HEK293 (cell line): ENCODE measurements at regions not wholly inside any gene's neighbourhood (a gene's known extent, or its start where the extent isn't known, plus 50 kb on each side); places are given as distances from the start of the nearest gene placed in this dataset.

Experiments
- TCF7L2 ChIP-seq: IDR thresholded peaks from 2 replicates; pipeline ENCODE4 v1.6.1; 2011; ENCODE audit warnings: low read depth, mild to moderate bottlenecking, inconsistent platforms, low read length, moderate library complexity, borderline replicate concordance
- YY1 ChIP-seq: fragments of 450-650 bp; formaldehyde crosslinking; IDR thresholded peaks from 2 replicates; pipeline ENCODE4 v1.5.1; 2018; ENCODE audit warnings: missing biosample characterization, missing genetic modification characterization
- ZNF121 ChIP-seq: fragments of 450-650 bp; formaldehyde crosslinking; IDR thresholded peaks from 2 replicates; pipeline ENCODE4 v1.5.1; 2016; ENCODE audit warnings: missing biosample characterization, missing genetic modification characterization
- ZNF302 ChIP-seq: fragments of 450-650 bp; formaldehyde crosslinking; IDR thresholded peaks from 2 replicates; pipeline ENCODE4 v1.5.1; 2016; ENCODE audit warnings: missing biosample characterization, missing genetic modification characterization, low read depth
- ZNF433 ChIP-seq: fragments of 450-650 bp; formaldehyde crosslinking; IDR thresholded peaks from 2 replicates; pipeline ENCODE4 v1.5.1; 2016; ENCODE audit warnings: missing biosample characterization, missing genetic modification characterization, low read depth
- ZNF558 ChIP-seq: fragments of 450-650 bp; formaldehyde crosslinking; IDR thresholded peaks from 2 replicates; pipeline ENCODE4 v1.5.1; 2016; ENCODE audit warnings: missing biosample characterization, missing genetic modification characterization
- ZNF621 ChIP-seq: fragments of 450-650 bp; formaldehyde crosslinking; IDR thresholded peaks from 2 replicates; pipeline ENCODE4 v1.5.1; 2017; ENCODE audit warnings: missing biosample characterization, missing genetic modification characterization
- TF ChIP-seq, protein P1 (sequence below): fragments of 450-650 bp; formaldehyde crosslinking; IDR thresholded peaks from 2 replicates; pipeline ENCODE4 v1.5.1; 2016; ENCODE audit warnings: missing biosample characterization, missing genetic modification characterization
- TF ChIP-seq, protein P2 (sequence below): fragments of 450-650 bp; formaldehyde crosslinking; optimal IDR thresholded peaks from 2 replicates; pipeline ENCODE3; 2016; ENCODE audit warnings: missing biosample characterization, mild to moderate bottlenecking, missing genetic modification characterization
- TF ChIP-seq, protein P3 (sequence below): fragments of 450-650 bp; formaldehyde crosslinking; IDR thresholded peaks from 2 replicates; pipeline ENCODE4 v1.5.1; 2016; ENCODE audit warnings: missing biosample characterization, missing genetic modification characterization

DNA sequence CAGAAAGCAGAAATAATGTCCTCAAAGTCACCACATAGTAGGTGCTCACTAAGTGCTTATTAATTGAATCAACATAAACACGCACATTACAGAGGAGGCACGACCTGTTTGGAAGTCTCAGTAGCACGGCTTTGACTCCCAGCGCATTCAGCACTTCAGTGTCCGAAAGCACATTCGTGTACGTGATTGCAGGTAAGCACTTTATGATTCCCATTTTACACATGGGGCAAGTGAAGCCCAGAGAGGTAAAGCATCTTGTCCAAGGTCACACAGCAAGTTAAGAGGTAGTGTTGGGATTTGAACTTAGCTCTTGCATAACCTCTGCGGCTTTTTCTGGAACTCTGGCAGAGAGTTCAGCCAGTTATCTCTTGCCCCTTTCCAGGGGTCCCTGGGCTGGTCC lies 85.2 kb upstream of the WNT4 start:
- no peak for TF ChIP-seq ZNF302 (tag by site-specific recombination)
- TF ChIP-seq ZNF433 (tag by site-specific recombination): no peak
- TF ChIP-seq ZNF621 (tag by site-specific recombination): no peak
- TF ChIP-seq, protein P1, sequence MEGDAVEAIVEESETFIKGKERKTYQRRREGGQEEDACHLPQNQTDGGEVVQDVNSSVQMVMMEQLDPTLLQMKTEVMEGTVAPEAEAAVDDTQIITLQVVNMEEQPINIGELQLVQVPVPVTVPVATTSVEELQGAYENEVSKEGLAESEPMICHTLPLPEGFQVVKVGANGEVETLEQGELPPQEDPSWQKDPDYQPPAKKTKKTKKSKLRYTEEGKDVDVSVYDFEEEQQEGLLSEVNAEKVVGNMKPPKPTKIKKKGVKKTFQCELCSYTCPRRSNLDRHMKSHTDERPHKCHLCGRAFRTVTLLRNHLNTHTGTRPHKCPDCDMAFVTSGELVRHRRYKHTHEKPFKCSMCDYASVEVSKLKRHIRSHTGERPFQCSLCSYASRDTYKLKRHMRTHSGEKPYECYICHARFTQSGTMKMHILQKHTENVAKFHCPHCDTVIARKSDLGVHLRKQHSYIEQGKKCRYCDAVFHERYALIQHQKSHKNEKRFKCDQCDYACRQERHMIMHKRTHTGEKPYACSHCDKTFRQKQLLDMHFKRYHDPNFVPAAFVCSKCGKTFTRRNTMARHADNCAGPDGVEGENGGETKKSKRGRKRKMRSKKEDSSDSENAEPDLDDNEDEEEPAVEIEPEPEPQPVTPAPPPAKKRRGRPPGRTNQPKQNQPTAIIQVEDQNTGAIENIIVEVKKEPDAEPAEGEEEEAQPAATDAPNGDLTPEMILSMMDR (tag by site-specific recombination): no peak
- TF ChIP-seq, protein P2, sequence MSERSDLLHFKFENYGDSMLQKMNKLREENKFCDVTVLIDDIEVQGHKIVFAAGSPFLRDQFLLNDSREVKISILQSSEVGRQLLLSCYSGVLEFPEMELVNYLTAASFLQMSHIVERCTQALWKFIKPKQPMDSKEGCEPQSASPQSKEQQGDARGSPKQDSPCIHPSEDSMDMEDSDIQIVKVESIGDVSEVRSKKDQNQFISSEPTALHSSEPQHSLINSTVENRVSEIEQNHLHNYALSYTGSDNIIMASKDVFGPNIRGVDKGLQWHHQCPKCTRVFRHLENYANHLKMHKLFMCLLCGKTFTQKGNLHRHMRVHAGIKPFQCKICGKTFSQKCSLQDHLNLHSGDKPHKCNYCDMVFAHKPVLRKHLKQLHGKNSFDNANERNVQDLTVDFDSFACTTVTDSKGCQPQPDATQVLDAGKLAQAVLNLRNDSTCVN (tag by site-specific recombination): no peak
- TF ChIP-seq ZNF558 (tag by site-specific recombination): no peak
- no peak for TF ChIP-seq ZNF121 (tag by site-specific recombination)
- no peak for TF ChIP-seq YY1 (tag by site-specific recombination)
- no peak for TF ChIP-seq TCF7L2
- TF ChIP-seq, protein P3, sequence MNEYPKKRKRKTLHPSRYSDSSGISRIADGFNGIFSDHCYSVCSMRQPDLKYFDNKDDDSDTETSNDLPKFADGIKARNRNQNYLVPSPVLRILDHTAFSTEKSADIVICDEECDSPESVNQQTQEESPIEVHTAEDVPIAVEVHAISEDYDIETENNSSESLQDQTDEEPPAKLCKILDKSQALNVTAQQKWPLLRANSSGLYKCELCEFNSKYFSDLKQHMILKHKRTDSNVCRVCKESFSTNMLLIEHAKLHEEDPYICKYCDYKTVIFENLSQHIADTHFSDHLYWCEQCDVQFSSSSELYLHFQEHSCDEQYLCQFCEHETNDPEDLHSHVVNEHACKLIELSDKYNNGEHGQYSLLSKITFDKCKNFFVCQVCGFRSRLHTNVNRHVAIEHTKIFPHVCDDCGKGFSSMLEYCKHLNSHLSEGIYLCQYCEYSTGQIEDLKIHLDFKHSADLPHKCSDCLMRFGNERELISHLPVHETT: no peak
